22Rv1 (cell line): ENCODE measurements at regions not wholly inside any gene's neighbourhood (a gene's known extent, or its start where the extent isn't known, plus 50 kb on each side); places are given as distances from the start of the nearest gene placed in this dataset.

ENCODE experiments used
- ZFX ChIP-seq: fragments of 450-650 bp; IDR thresholded peaks from 2 replicates; pipeline ENCODE4 v1.6.1; 2017; ENCODE audit warnings: antibody characterized with exemption, borderline replicate concordance
- TF ChIP-seq, protein P1 (sequence below): fragments of 450-650 bp; IDR thresholded peaks from 2 replicates; pipeline ENCODE4 v1.5.1; 2017; ENCODE audit warnings: mild to moderate bottlenecking

DNA sequence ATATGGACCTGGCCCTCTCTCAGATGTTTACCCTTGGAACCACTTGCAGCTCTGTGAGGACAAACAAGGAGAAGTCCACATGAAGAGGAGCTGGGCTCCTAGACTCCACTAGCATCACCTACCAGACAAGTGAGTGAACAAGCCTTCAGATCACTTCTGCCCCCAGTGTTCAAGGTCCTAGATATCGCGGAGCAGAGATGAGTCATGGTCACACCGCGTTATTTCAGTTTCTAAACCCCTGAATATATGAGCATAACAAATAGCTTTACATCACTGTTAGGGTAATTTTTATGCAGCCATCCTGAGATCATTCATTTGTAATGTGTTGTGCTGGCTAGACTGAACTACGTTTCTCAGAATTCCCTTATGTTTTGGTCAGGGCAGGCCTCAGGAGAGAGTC lies 77.0 kb upstream of the DAP start:
- TF ChIP-seq, protein P1, sequence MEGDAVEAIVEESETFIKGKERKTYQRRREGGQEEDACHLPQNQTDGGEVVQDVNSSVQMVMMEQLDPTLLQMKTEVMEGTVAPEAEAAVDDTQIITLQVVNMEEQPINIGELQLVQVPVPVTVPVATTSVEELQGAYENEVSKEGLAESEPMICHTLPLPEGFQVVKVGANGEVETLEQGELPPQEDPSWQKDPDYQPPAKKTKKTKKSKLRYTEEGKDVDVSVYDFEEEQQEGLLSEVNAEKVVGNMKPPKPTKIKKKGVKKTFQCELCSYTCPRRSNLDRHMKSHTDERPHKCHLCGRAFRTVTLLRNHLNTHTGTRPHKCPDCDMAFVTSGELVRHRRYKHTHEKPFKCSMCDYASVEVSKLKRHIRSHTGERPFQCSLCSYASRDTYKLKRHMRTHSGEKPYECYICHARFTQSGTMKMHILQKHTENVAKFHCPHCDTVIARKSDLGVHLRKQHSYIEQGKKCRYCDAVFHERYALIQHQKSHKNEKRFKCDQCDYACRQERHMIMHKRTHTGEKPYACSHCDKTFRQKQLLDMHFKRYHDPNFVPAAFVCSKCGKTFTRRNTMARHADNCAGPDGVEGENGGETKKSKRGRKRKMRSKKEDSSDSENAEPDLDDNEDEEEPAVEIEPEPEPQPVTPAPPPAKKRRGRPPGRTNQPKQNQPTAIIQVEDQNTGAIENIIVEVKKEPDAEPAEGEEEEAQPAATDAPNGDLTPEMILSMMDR: no peak
- no peak for TF ChIP-seq ZFX
